NCI-H2196 (cell line): ENCODE measurements at regions not wholly inside any gene's neighbourhood (a gene's known extent, or its start where the extent isn't known, plus 50 kb on each side); places are given as distances from the start of the nearest gene placed in this dataset.
A peak's percentile ranks its signal among the peaks of the same experiment; 100 is the strongest.

Experiments
- DNase-seq: peaks from one replicate; lab custom pipeline; 2025; ENCODE audit not compliant: unreplicated experiment; lab: John Stamatoyannopoulos, UW

DNA sequence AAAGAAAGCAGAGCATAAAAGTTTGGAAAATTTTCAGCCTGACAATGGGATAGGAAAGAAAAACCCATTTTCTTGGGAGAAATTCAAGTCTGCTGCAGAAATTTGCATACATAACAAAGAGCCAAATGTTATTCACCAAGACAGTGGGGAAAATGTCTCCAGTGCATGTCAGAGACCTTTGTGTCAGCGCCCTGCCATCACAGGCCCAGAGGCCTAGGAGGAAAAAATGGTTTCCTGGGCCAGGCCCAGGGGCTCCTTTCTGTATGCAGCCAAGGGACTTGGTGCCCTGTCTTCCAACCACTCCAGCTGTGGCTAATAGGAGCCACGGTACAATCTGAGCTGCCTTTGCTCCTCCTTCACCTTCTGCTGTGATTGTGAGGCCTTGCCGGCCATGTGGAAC is 189.1 kb upstream of the PITRM1 start:
- no peak for DNase-seq

DNA sequence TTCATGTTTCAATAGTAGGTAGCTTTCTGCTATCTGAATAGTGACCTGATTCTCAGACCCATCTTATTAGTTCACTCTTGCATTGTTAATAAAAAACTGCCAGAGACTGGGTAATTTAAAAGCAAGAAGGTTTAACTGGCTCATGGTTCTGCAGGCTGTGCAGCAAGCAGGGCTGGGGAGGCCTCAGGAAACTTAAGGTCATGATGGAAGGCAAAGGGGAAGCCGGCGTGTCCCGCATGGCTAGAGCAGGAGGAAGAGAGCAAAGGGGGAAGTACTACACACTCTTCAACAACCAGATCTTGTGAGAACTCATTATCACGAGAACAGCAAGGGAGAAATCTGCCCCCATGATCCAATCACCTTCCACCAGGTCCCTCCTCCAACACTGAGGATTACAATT is 185.2 kb upstream of the PITRM1 start:
- no peak for DNase-seq

DNA sequence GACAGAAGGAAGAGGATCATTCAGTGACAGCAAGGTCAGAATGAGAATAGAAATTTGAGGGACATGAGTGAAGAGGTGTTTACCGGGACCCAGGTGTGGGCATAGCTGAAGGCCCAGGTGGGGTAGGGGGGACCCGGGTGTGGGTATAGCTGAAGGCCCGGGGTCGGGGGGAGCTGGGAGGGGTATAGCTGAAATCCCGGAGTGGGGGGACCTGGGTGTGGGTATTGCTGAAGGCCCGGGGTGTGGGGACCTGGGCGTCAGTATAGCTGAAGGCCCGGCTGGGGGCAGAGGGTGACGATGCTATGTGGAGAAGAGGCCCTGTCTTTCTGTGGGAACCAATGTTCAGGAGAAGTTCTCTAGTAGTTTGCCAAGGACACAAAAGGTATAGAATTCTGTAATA is 183.0 kb upstream of the PITRM1 start:
- no peak for DNase-seq

DNA sequence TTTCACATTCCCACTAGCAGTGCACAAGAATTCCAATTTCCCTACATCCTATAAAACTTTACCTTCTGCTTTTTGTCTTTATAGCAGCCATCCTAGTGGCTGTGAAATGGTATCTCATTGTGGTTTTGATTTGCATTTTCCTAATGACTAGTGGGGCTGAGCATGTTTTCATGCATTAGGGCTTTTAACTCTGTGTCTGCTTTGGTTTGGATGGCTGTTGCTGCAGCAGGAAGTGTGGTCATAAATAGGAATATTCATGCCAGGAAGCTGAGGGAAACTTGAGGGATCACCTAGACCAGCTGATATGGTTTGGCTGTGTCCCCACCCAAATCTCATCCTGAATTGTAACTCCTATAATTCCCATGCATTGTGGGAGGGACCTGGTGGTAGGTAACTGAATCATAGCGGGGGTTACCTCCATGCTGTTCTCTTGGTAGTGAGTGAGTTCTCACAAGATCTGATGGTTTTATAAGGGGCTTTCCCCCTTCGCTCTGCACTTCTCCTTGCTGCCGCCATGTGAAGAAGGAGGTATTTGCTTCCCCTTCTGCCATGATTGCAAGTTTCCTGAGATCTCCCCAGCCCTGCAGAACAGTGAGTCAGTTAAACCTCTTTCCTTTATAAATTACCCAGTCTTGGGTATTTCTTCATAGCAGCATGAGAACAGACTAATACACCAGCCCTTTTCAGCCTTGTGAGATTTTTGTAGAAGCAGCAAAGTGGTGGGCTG is 181.8 kb upstream of the PITRM1 start:
- no peak for DNase-seq

DNA sequence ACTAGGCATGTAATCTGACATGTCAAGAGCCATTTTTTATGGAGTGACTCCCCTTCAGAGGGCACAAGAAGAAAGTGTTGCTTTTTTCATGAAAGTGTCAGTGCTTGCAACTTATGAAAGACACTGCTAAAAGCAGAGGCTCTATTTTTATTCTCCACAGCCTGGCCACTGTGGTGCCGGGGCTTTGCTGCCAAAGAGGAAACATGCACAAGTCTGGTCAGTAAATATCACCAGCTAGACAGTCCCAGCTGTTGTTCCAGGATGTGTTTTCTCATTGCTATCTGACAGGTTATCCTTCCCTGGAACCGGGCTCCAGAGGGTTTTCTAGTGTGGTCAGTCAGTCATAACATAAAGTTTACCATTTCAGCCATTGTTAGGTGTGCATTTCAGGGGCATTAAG is 180.7 kb upstream of the PITRM1 start:
- DNase-seq = no peak

DNA sequence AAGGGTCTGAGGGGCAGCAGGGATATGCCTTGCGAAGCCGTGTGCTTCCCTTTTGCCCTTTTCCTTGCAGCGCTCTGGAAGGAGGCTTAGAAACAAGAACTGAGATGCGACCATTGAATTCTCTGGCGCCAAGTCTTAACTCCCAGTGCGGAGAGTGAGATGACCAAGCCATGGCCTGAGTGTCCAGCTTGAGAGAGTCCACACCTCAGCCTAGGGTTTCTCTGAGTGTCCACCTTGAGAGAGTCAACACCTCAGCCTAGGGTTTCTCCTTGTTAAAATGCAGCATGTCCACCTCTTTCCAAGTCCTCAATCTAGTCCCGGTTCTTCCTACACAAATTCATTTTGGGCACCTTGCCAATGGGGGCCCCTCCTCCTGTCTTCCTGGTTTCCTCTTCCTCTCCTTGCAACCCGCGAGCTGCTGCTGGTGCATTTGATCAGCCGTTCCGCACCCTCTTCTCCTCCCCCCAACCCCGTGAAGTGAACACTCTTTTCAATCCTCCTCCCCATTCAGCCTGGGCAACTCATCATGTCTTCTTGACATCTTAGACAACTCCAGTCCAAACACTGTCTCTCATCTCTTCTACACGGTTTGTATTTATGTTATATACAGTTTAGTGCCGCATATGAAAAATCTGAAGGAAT is 178.2 kb upstream of the PITRM1 start:
- no peak for DNase-seq

DNA sequence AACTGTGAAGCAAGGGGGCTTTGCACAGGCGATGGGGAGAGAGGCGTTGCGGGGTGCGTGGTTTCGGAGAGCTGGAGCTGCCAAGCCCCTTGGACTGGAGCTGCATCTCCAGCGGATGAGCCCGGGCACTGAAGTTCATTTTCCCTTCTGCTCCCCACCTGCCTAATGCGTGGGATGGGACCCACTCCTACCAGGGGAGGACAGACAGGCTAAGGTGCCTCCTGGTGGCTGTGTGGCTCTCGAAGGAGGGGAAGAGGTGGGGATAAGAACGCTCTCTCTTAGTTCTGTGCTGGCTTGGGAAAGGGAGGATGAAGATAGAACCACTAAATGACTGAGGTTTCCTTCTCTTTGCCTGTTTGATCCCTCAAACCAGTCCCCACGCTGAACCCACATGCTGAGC is 177.6 kb upstream of the PITRM1 start:
- no peak for DNase-seq

DNA sequence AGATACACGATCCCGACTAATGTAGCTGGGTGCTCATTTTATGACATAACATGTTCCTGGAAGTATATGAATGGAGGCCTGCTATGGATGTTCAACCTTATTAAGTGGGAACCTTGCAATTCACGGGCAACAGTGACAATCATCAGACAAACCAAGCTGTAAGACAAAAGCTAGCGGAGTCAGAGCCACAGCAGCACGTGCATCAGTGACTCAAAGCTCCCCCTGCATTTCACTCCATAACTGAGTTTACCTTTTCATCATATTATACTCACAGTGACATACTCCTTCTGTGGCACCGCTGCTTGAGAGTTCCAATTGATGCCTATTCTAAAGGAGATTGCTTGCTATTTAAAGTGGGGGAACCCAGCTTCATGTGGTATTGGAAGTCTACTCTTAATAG is 176.0 kb upstream of the PITRM1 start:
- DNase-seq = no peak

DNA sequence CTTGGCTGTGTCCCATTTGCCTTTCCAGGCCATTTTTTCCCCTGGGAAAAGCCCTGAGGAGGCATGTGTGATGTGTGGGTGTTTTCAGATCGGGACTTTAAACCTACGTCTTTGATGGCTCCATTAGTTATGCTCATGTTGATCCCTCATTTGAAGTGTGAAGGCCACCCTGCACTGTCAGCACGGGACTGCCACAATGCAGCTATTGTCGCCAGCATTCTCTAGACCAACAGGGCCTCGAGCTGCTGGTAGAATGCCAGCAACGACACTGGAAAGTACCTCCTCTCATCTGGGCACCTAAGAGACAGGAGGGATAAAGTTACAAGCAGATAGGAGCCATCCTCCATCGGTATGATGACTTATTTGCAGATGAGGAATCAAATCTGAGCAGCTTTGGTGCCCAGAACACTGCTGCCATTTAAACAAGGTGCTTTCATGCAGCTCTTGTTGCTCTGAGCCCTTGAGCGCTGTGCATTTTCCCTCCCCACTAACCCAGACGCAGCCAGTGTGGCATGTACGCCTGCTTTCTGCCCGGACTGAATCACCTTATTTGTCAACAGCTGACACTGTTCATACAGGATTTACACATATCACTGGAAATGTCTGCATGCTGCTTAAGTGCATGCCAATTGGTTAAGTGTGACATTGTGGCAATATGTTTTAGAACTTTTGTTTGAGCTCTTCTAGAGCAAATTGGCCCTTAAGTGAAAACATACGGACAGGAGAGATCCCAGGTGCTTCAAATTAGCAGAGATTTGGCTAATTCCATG is 175.0 kb upstream of the PITRM1 start:
- DNase-seq = peak; percentile 1

DNA sequence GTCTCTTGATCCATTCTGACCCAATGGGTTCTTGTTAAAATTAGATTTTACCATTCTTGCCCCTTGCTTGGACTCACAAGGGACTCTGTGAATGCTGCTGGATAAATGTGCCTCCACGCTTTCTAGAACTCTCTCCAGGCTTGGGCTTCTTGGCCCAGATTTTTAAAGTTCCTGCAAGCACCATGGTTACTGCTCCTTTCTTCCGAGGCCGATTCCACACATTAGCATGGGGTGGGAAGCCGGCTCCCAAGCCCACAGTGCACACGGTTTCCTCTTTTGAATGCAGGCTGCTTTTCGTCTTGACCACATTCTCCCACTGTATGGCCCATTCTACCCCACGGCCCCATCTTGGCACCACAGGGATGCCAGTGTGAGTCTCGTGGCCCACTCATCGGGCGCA is 174.3 kb upstream of the PITRM1 start:
- DNase-seq = no peak

DNA sequence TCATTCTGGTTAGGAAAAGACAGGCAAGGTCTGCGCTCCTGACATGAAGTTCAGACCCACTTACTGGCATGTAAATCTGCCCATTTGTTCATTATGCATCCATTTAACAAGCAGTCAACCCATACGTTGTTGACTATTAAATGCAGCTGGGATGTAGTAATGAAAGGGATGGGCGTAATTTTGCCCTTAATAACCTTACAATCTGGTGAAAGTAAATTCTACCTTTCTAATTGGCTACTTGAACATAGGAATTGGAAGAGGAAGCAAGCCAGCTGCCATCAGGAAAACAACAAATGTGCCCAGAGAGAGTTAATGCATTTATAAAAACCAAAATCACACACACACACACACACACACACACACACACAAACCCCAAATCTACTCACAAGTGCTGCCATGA is 170.2 kb upstream of the PITRM1 start:
- DNase-seq = no peak

DNA sequence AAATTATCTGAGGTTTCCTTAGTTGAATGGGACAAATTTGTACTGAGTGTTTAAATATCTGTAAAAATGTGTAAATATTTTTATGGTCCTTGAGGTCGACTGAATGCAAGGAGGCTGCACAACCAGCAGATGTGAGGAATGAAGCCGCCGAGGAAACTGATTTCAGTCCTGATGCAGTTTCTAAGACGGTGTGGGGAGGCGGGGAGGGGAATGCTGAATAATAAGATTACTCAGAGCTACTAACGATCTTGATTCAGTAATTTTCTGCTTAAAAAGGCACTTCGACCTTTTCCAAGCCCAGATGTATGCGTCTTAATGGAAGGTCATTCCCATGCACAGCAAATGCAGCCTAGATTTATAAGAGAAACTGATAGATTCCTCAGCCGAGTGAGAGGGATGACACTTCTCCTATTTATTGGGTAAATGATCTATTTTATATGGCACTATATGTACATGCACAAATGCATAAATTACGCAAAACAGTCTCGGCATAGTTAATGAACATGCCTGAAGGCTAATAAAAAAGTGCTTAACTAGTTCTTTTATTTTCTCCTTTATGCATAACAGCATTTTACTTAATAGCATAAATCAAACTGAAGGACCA is 167.6 kb upstream of the PITRM1 start:
- no peak for DNase-seq

DNA sequence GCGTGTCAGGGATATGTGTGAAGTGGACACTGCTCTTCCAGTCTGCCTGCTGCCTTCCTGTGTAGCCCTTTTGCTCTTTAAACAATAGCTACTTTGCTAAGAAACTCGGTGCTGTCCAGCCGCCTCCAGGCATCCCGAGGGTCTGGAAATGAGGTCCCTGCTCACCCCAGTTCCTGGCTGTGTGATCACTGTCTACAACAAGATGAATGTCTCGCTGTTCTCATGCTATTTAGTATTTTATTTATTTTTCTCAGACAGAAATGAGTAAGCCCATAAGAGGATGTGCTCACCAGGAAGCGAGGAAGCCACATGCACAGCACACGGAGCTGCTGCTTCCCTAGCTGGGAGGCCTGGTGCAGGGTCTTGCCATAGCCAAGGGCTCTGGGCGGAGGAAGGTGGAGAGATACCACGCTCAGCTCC is 167.0 kb upstream of the PITRM1 start:
- DNase-seq = no peak

DNA sequence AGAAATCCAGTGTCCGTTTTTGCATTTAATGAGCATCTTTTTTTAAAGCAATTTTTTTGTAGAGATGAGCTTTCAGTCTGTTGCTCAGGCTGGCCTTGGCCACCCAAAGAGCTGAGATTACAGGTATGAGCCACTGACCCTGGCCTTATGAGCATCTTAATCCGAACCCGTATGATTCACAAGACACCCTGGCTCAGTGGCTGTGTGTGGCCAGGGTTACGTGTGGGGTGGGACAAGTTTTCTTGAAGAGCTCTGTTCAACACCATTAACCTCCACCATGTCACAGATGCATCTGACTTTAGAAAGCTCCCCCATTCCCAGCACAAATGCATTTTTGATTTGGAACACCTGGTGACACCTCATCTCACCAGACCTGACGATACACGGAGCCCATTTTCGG is 166.5 kb upstream of the PITRM1 start:
- DNase-seq = no peak

DNA sequence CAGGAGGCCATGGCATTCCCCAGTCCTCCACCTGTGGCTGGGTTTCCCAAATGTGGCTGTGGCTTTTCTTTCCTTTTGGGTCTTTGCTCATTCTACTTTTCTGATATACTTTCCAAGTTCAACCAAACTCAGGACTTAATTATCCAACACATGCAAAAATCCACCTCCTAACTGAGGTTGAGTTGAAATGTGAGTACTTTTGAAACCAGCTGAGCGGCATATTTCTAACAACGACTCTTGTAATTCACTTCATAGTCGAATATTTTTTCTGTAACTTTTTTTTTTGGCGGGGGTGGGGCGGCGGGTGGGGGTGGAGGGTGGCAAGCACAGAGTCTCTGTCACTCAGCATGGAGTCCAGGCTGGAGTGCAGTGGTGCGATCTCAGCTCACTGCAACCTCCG is 165.2 kb upstream of the PITRM1 start:
- no peak for DNase-seq

DNA sequence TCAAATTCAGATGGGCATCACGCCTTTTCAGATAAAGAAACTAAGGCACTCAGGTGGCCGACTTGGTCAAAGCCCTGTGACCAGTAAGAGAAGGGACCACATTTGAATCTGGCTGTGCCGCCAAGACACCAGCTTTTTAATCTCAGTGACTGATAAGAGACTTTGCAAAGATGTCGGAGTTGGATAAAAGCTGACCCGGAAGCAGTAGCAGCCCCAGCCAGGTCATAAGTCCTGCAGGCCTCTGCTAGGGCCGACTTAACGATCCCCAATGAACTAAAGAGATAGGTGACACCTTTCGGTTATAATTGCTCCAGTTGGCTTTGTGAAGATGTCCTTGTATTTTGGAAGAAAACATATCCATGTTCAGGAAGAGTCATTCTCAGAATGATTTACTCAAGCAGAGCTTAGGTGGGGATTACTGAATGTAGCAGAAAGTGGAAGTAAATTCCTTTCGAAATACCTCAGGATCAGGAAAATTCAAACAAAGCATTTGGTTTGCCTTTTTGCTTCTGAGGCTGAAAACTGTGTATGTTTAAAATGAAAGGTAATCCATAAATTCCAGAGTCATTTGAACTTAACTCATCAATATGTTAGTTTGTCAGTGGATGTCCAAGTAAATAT is 164.2 kb upstream of the PITRM1 start:
- DNase-seq = no peak

DNA sequence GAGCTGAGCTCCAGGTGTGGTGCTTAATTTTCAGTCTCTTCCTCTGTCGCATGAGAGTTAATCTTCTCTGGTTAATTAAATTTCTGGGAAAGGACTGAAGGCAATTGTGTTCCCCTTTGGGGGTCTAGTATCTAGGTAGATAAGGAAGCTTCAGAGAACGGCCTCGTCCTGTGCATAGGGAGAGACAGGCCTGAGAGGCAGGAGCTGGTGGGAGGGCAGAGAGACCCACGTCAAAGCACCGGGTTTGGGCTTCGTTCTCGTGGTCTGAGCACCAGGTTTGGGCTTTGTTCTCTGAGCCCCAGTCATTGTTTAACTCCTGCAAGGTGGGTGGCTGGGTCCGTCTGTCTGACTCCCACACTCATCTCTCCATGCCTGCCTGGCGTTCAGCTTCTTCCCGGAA is 160.8 kb upstream of the PITRM1 start:
- DNase-seq = no peak

DNA sequence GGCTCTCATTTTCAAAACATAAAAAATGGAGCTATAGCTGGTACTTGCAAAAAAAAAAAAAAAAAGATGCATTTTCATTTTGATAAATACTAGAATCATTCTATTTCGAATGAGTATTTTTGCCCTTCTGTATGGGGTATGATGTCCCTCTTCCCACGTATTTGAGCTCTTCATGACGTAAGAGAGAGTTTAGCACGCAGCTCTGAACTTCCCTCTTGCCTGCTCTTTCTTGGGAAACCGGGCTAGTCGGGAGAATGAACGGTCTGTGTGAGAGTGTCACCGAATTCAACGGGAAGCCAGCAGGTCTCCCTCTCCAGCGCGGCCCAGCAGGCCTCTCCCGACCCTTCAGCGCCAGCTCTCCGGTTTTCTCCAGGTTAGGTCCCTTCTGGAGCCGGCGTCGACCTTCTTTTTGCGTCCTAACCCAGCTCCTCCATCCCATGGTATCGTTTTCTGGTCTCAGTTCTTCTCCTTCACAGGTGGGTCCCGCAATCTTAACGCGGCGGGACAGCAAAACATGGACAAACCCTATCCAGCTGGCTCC is 159.2 kb upstream of the PITRM1 start:
- DNase-seq = no peak

DNA sequence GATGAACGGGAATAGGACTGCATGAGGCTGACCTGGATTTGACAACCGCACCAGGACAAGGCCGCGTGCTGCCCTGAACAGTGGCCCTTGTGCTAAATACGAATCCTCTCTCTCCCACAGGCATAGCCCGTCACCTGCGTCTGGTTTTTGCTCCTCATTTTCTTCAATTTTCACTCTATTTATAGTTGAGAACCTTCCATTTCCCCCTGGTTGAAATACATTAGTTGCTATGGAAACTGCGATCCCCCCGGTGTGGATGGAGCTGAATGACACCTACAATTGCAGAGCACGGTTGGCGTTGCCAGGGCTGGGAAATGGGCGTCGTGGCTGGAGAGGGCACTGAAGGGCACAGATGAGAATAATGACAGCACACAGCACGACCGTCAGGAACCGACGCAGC is 158.6 kb upstream of the PITRM1 start:
- no peak for DNase-seq

DNA sequence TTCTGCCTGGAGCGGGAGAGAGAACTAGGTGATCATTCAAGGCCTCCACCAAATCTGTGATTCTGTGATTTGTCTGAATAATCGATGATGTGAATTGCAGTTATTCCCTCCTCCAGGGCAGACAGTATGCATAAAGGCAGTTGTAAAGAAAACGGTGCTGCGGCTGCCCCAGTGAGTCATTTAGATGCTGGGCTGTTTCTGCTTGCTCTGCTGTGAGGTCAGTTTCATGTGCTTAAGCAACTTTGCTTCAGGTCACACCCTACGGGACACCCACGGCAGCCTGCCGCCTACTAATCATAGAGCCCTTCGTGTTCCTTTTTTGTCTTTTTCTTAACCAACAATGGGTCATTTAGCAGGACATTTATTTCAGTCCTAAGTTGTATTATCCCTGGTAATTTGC is 158.1 kb upstream of the PITRM1 start:
- no peak for DNase-seq
